Transverse colon (tissue), 4 donors: ENCODE measurements at regions not wholly inside any gene's neighbourhood (a gene's known extent, or its start where the extent isn't known, plus 50 kb on each side); places are given as distances from the start of the nearest gene placed in this dataset.
"Not testable (repeated sequence)": the region's sequence is repeated elsewhere in the genome, so short reads cannot be mapped to it uniquely, and the experiment has no call there.

Experiments used
- DNase-seq: peaks from one replicate; pipeline ENCODE4 v3.0.0-alpha.2; 2019
- H3K27ac ChIP-seq, 4 donors: fragments of 200-600 bp; sonication (generic); 2 replicates each; pipeline ENCODE4 v1.5.1; 2016 to 2018; ENCODE audit warnings: inconsistent platforms in 4 of 4
- H3K27me3 ChIP-seq: fragments of 200-600 bp; sonication (generic); 2 replicates; pipeline ENCODE4 v1.5.1; 2017; ENCODE audit warnings: inconsistent platforms
- H3K36me3 ChIP-seq, 4 donors: fragments of 200-600 bp; sonication (generic); 2 replicates each; pipeline ENCODE4 v1.5.1; 2017 to 2019; ENCODE audit warnings: inconsistent platforms in 4 of 4
- H3K4me1 ChIP-seq, 4 donors: fragments of 200-600 bp; sonication (generic); 2 replicates each; pipeline ENCODE4 v1.5.1; 2017 to 2020; ENCODE audit warnings: inconsistent platforms in 4 of 4
- H3K4me3 ChIP-seq, 4 donors: fragments of 200-600 bp; sonication (generic); 1 replicate in 1 of 4; 2 replicates in 3 of 4; pipeline versions ENCODE4 v1.5.1 to v1.6.1; 2017 to 2019; ENCODE audit warnings: inconsistent platforms in 4 of 4
- H3K9me3 ChIP-seq, 2 donors: fragments of 200-600 bp; sonication (generic); 2 replicates each; pipeline ENCODE4 v1.5.1; 2017 to 2019; ENCODE audit warnings: inconsistent platforms in 2 of 2
- EP300 ChIP-seq: sonication (generic); formaldehyde crosslinking; IDR thresholded peaks from one replicate; pipeline ENCODE4 v1.6.1; 2017; ENCODE audit warnings: antibody characterized with exemption, low read depth
- POLR2A ChIP-seq: fragments of 450-650 bp; IDR thresholded peaks from one replicate; pipeline ENCODE4 v1.6.1; 2016; ENCODE audit warnings: antibody characterized with exemption, mild to moderate bottlenecking, moderate library complexity
- POLR2AphosphoS5 ChIP-seq, 3 donors: sonication (generic); formaldehyde crosslinking; IDR thresholded peaks; one replicate each; pipeline ENCODE4 v1.6.1; 2016; ENCODE audit warnings: antibody characterized with exemption in 3 of 3
- WGBS, 2 donors: methylation state at CpG; one replicate each; pipeline ENCODE4 v1.1.5; 2018; ENCODE audit warnings: low coverage in 1 of 2; 5-methylcytosine and 5-hydroxymethylcytosine counted together
- in situ Hi-C, 4 donors: fragments of 200-750 bp; cut with MboI; loops; one replicate each; pipeline versions ENCODE4 v1.15.0 to v1.15.1; 2017; ENCODE audit warnings: low sequenced_read_pairs in 3 of 4, low pct_ligation_motif_present in 1 of 4, low pct_unique_long_range_greater_than_20kb in 1 of 4
- intact Hi-C: fragments of 100-400 bp; cut with DNase I; formaldehyde crosslinking; loops from one replicate; pipeline ENCODE4 v1.15.1; 2023; ENCODE audit warnings: low total_unique reads
- TF ChIP-seq, protein P1 (sequence below), 5 experiments: fragments of 200-600 bp in 3 of 5; fragments of 450-650 bp in 2 of 5; sonication (generic) in 3 of 5; IDR thresholded peaks; 1 replicate in 2 of 5; 2 replicates in 3 of 5; pipeline ENCODE4 v1.5.1; 2016 to 2017; ENCODE audit warnings: antibody characterized with exemption in 5 of 5, inconsistent platforms in 3 of 5, mild to moderate bottlenecking in 2 of 5, moderate library complexity in 1 of 5

DNA sequence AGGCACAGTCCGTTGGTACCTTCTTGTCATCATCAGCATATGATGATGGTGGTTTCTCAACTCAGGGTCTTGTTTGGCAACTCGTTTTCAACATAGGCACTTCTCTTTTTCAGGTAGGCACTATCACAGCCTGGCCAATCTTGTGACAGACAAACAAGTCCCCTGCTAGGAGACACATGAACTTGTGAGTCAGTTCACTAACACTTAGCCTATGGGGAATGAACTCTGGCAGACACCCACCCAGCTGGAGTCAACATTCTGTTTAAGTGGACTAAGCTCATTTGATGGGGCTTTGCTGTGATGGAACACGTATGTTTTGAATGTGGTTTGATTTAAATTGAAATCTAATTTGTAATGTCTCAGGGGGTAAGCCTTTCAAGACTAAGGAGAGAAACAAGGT lies 100.7 kb upstream of the MAMLD1 start:
- Histone ChIP-seq H3K27me3 (no peaks in the 10 kb centered on the region), H3K27ac (no peak overlapping the region), H3K36me3 (no peaks in the 10 kb centered on the region), H3K9me3 (no peaks in the 10 kb centered on the region), H3K4me1 (no peaks in the 10 kb centered on the region), H3K4me3 (no peak overlapping the region)
- no peak for DNase-seq
- intact Hi-C loops = no loop called here
- WGBS, 2 donors = 49% methylated on average over 3 of the region's 3 CpGs; no CpG with 5 or more reads in 1 of the 2 donors
- TF ChIP-seq EP300 = no peak
- in situ Hi-C loops = no loop called here

GRCh38 chrX:150268839-150269355 lies 94.2 kb upstream of the MAMLD1 start:
- Histone ChIP-seq H3K4me1 (no peaks in the 10 kb centered on the region), H3K9me3 (no peaks in the 10 kb centered on the region), H3K36me3 (no peaks in the 10 kb centered on the region), H3K27me3 (no peaks in the 10 kb centered on the region), H3K4me3 (no peak overlapping the region), H3K27ac (no peak overlapping the region)
- no peak for DNase-seq
- TF ChIP-seq POLR2A (no peak), POLR2AphosphoS5 (IDR thresholded peaks at IDR 0.05) (no peak), EP300 (no peak)
- TF ChIP-seq, protein P1, sequence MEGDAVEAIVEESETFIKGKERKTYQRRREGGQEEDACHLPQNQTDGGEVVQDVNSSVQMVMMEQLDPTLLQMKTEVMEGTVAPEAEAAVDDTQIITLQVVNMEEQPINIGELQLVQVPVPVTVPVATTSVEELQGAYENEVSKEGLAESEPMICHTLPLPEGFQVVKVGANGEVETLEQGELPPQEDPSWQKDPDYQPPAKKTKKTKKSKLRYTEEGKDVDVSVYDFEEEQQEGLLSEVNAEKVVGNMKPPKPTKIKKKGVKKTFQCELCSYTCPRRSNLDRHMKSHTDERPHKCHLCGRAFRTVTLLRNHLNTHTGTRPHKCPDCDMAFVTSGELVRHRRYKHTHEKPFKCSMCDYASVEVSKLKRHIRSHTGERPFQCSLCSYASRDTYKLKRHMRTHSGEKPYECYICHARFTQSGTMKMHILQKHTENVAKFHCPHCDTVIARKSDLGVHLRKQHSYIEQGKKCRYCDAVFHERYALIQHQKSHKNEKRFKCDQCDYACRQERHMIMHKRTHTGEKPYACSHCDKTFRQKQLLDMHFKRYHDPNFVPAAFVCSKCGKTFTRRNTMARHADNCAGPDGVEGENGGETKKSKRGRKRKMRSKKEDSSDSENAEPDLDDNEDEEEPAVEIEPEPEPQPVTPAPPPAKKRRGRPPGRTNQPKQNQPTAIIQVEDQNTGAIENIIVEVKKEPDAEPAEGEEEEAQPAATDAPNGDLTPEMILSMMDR (IDR thresholded peaks at IDR 0.05) = no peak
- WGBS, 2 donors = 23% methylated on average over 2 of the region's 2 CpGs; no CpG with 5 or more reads in 1 of the 2 donors
- intact Hi-C loops (no loop called here), in situ Hi-C loops (no loop called here)

DNA sequence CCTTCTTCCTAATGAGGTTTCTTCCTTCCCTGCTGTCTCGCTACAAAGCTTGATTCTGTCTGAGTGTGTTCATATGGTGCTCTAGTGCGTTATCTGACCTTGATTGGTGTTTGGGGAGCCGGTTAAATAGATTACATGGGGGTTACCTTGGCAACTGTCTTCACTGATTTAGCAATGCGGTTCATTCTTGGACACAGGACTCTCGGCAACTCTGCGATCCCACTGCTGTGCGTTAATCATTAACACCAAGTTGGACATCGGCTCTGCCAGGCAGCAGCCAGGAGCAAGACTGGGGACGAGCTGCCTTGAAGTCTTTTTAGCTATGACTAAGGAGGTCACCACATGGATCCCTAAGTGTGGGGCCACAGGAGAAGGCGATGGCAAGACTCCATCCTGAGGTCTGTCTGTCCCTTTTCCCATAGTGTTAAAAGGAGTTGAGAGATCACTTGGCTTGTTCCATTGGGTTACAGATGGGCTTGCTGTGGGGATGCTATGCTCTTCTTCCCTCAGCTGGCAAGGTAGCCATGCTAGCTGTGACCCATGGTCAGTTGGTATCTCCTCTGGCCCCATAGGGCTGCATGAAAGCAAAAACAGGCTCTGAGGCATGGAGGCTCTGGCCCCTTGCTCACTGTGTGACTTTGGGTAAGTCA lies 93.4 kb upstream of the MAMLD1 start:
- no peaks in the 10 kb centered on the region for H3K4me1 ChIP-seq
- H3K36me3 ChIP-seq = no peaks in the 10 kb centered on the region
- TF ChIP-seq POLR2AphosphoS5 (IDR thresholded peaks at IDR 0.05) (no peak), POLR2A (no peak), EP300 (no peak)
- TF ChIP-seq, protein P1 (IDR thresholded peaks at IDR 0.05) = no peak
- H3K27me3 ChIP-seq = no peaks in the 10 kb centered on the region
- intact Hi-C loops = no loop called here
- WGBS, 2 donors = 54% methylated on average over 10 of the region's 10 CpGs; no CpG with 5 or more reads in 1 of the 2 donors
- no peak overlapping the region for H3K27ac ChIP-seq
- no peak overlapping the region for H3K4me3 ChIP-seq
- H3K9me3 ChIP-seq = no peaks in the 10 kb centered on the region
- in situ Hi-C loops = no loop called here
- no peak for DNase-seq

GRCh38 chrX:150270622-150271021 lies 92.5 kb upstream of the MAMLD1 start:
- WGBS, 2 donors = 60% methylated on average over 3 of the region's 3 CpGs; no CpG with 5 or more reads in 1 of the 2 donors
- Histone ChIP-seq H3K27me3 (no peaks in the 10 kb centered on the region), H3K4me1 (no peaks in the 10 kb centered on the region), H3K4me3 (no peak overlapping the region), H3K27ac (no peak overlapping the region), H3K9me3 (no peaks in the 10 kb centered on the region), H3K36me3 (no peaks in the 10 kb centered on the region)
- intact Hi-C loops (no loop called here), in situ Hi-C loops (no loop called here)
- no peak for TF ChIP-seq POLR2AphosphoS5 (IDR thresholded peaks at IDR 0.05)
- DNase-seq = no peak

GRCh38 chrX:150273575-150274294 lies 89.4 kb upstream of the MAMLD1 start:
- H3K4me3 ChIP-seq, H3K27me3 ChIP-seq, in situ Hi-C loops, DNase-seq, intact Hi-C loops, H3K4me1 ChIP-seq, H3K27ac ChIP-seq, H3K9me3 ChIP-seq, H3K36me3 ChIP-seq: not testable (repeated sequence)
- WGBS, 2 donors = 65% methylated on average over 4 of the region's 4 CpGs; no CpG with 5 or more reads in 1 of the 2 donors
